ENCODE measurements at regions not wholly inside any gene's neighbourhood (a gene's known extent, or its start where the extent isn't known, plus 50 kb on each side); places are given as distances from the start of the nearest gene placed in this dataset.
"Not testable (repeated sequence)": the region's sequence is repeated elsewhere in the genome, so short reads cannot be mapped to it uniquely, and the experiment has no call there.

DNA sequence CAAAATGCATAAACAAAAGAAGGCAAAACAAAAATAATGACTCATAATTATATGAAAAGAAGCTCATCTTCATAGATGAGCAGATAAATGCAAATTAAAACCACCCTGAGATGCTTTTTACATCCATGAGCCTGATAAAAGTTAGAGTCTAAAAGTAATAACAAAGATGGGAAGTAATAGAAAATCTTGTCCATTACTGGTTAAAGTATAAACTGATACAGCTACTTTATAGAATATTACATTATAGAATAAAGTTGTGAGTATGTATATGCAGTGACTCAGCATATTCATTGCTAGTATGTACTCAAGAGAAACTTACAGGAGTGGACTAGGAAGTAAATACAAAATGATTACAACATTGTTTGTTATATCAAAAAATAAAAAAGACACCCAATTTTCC lies 333.0 kb downstream of the OR4F29 start:
- H3K9ac ChIP-seq (ENCODE audit: low read length); H3K4me2 ChIP-seq (ENCODE audit: low read length); H3K9me3 ChIP-seq (ENCODE audit: low read length); H3K27me3 ChIP-seq (ENCODE audit: low read length); H3K36me3 ChIP-seq (ENCODE audit: low read depth, low read length); H3K4me3 ChIP-seq (ENCODE audit: low read length); BruUV-seq (replicated peaks); H3F3A ChIP-seq (ENCODE audit: low read length, unreplicated experiment); H3K9me2 ChIP-seq (replicated peaks; ENCODE audit: low read length); ATAC-seq; DNase-seq; CTCF ChIA-PET; H3K79me2 ChIP-seq (ENCODE audit: low read length); intact Hi-C loops (cut with micrococcal nuclease); POLR2A ChIA-PET (ENCODE audit: unreplicated experiment); H3K4me1 ChIP-seq (ENCODE audit: insufficient read depth, low read length); H4K20me1 ChIP-seq (ENCODE audit: low read length); H2AFZ ChIP-seq (ENCODE audit: low read length); H3K27ac ChIP-seq (ENCODE audit: low read length): not testable (repeated sequence)

DNA sequence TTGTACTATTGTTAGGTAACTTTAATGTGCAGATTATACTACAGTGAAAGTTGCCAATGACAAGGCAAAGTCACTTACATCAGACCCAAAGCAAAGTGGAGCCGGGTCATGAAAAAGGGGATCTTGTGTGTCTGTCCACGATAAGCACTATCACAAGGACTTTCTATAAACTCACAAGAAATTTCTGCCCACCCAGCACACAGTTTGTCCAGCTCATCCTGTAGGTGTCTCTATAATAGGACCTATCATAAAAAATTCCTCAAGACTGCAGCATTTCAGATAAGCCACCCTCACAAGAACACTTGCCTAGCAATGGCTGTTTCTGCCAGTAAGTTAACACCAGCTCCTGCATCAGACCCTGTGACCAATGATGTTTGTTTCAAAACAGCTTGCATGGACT lies 335.9 kb downstream of the OR4F29 start:
- BruUV-seq (replicated peaks); H3K27me3 ChIP-seq (ENCODE audit: low read length); H3K4me1 ChIP-seq (ENCODE audit: insufficient read depth, low read length); H3F3A ChIP-seq (ENCODE audit: low read length, unreplicated experiment); H3K36me3 ChIP-seq (ENCODE audit: low read depth, low read length); CTCF ChIA-PET; POLR2A ChIA-PET (ENCODE audit: unreplicated experiment); H3K9me2 ChIP-seq (replicated peaks; ENCODE audit: low read length); H4K20me1 ChIP-seq (ENCODE audit: low read length); ATAC-seq; DNase-seq; H3K27ac ChIP-seq (ENCODE audit: low read length); H3K79me2 ChIP-seq (ENCODE audit: low read length); H3K9ac ChIP-seq (ENCODE audit: low read length); H3K4me2 ChIP-seq (ENCODE audit: low read length); intact Hi-C loops (cut with micrococcal nuclease); H3K9me3 ChIP-seq (ENCODE audit: low read length); H2AFZ ChIP-seq (ENCODE audit: low read length); H3K4me3 ChIP-seq (ENCODE audit: low read length): not testable (repeated sequence)

GRCh38 chr1:104776-105175 lies 346.7 kb downstream of the OR4F29 start:
- ATAC-seq; H3K9me2 ChIP-seq (replicated peaks; ENCODE audit: low read length); H3K36me3 ChIP-seq (ENCODE audit: low read depth, low read length); H3K79me2 ChIP-seq (ENCODE audit: low read length); BruUV-seq (replicated peaks); DNase-seq; H3K27ac ChIP-seq (ENCODE audit: low read length); H3K4me2 ChIP-seq (ENCODE audit: low read length); POLR2A ChIA-PET (ENCODE audit: unreplicated experiment); H3F3A ChIP-seq (ENCODE audit: low read length, unreplicated experiment); H3K4me3 ChIP-seq (ENCODE audit: low read length); H3K9ac ChIP-seq (ENCODE audit: low read length); H3K27me3 ChIP-seq (ENCODE audit: low read length); H4K20me1 ChIP-seq (ENCODE audit: low read length); H2AFZ ChIP-seq (ENCODE audit: low read length); H3K4me1 ChIP-seq (ENCODE audit: insufficient read depth, low read length); CTCF ChIA-PET; H3K9me3 ChIP-seq (ENCODE audit: low read length); intact Hi-C loops (cut with micrococcal nuclease): not testable (repeated sequence)

GRCh38 chr1:99481-99880 lies 352.0 kb downstream of the OR4F29 start:
- POLR2A ChIA-PET (ENCODE audit: unreplicated experiment); H3K4me3 ChIP-seq (ENCODE audit: low read length); CTCF ChIA-PET; H3K36me3 ChIP-seq (ENCODE audit: low read depth, low read length); H3K9me3 ChIP-seq (ENCODE audit: low read length); H3K4me2 ChIP-seq (ENCODE audit: low read length); H3K4me1 ChIP-seq (ENCODE audit: insufficient read depth, low read length); H3F3A ChIP-seq (ENCODE audit: low read length, unreplicated experiment); BruUV-seq (replicated peaks); H4K20me1 ChIP-seq (ENCODE audit: low read length); DNase-seq; intact Hi-C loops (cut with micrococcal nuclease); H3K27ac ChIP-seq (ENCODE audit: low read length); H3K9me2 ChIP-seq (replicated peaks; ENCODE audit: low read length); ATAC-seq; H2AFZ ChIP-seq (ENCODE audit: low read length); H3K9ac ChIP-seq (ENCODE audit: low read length); H3K27me3 ChIP-seq (ENCODE audit: low read length); H3K79me2 ChIP-seq (ENCODE audit: low read length): not testable (repeated sequence)

DNA sequence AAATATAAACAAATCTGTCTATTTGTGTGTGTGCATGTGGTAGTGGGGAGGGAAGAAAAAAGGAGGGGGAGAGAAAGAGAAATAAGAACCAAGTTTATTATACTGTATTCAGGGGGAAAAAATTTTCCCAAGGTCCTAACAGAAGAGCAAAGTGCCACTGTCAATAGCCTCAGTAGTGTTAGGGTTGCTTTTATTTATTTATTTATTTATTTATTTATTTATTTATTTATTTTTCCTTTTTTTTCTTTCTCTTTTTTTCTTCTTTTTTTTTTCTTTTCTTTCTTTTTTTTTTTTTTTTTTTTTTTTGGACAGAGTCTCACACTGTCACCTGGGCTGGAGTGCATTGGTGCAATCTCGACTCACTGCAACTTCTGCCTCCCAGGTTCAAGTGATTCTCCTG lies 352.7 kb downstream of the OR4F29 start:
- intact Hi-C loops (cut with micrococcal nuclease); H3K4me2 ChIP-seq (ENCODE audit: low read length); H3K9me3 ChIP-seq (ENCODE audit: low read length); H3K4me1 ChIP-seq (ENCODE audit: insufficient read depth, low read length); H3K27ac ChIP-seq (ENCODE audit: low read length); H3K27me3 ChIP-seq (ENCODE audit: low read length); BruUV-seq (replicated peaks); H3K4me3 ChIP-seq (ENCODE audit: low read length); H3K36me3 ChIP-seq (ENCODE audit: low read depth, low read length); H3K9me2 ChIP-seq (replicated peaks; ENCODE audit: low read length); H3K9ac ChIP-seq (ENCODE audit: low read length); CTCF ChIA-PET; H3K79me2 ChIP-seq (ENCODE audit: low read length); POLR2A ChIA-PET (ENCODE audit: unreplicated experiment); DNase-seq; H3F3A ChIP-seq (ENCODE audit: low read length, unreplicated experiment); ATAC-seq; H4K20me1 ChIP-seq (ENCODE audit: low read length); H2AFZ ChIP-seq (ENCODE audit: low read length): not testable (repeated sequence)

DNA sequence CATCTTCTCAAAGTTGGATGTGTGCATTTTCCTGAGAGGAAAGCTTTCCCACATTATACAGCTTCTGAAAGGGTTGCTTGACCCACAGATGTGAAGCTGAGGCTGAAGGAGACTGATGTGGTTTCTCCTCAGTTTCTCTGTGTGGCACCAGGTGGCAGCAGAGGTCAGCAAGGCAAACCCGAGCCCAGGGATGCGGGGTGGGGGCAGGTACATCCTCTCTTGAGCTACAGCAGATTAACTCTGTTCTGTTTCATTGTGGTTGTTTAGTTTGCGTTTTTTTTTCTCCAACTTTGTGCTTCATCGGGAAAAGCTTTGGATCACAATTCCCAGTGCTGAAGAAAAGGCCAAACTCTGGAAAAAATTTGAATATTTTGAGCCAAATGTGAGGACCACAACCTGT lies 360.2 kb downstream of the OR4F29 start:
- DNase-seq; H3K9me3 ChIP-seq (ENCODE audit: low read length); H3K27me3 ChIP-seq (ENCODE audit: low read length); H3F3A ChIP-seq (ENCODE audit: low read length, unreplicated experiment); H3K27ac ChIP-seq (ENCODE audit: low read length); H3K9me2 ChIP-seq (replicated peaks; ENCODE audit: low read length); H3K4me3 ChIP-seq (ENCODE audit: low read length); H3K4me1 ChIP-seq (ENCODE audit: insufficient read depth, low read length); H3K9ac ChIP-seq (ENCODE audit: low read length); ATAC-seq; POLR2A ChIA-PET (ENCODE audit: unreplicated experiment); BruUV-seq (replicated peaks); intact Hi-C loops (cut with micrococcal nuclease); H3K4me2 ChIP-seq (ENCODE audit: low read length); CTCF ChIA-PET; H2AFZ ChIP-seq (ENCODE audit: low read length); H4K20me1 ChIP-seq (ENCODE audit: low read length); H3K79me2 ChIP-seq (ENCODE audit: low read length); H3K36me3 ChIP-seq (ENCODE audit: low read depth, low read length): not testable (repeated sequence)

GRCh38 chr1:88110-88509 lies 363.4 kb downstream of the OR4F29 start:
- intact Hi-C loops (cut with micrococcal nuclease); POLR2A ChIA-PET (ENCODE audit: unreplicated experiment); CTCF ChIA-PET: not testable (repeated sequence)

More at GRCh38 chr1:88110-88509, 363.4 kb downstream of the OR4F29 start:
- H3K4me3 ChIP-seq (ENCODE audit: low read length); H4K20me1 ChIP-seq (ENCODE audit: low read length); DNase-seq; H3K4me1 ChIP-seq (ENCODE audit: insufficient read depth, low read length); H3K4me2 ChIP-seq (ENCODE audit: low read length); H3K9ac ChIP-seq (ENCODE audit: low read length); H3K36me3 ChIP-seq (ENCODE audit: low read depth, low read length); H3K9me2 ChIP-seq (replicated peaks; ENCODE audit: low read length); ATAC-seq; H3K9me3 ChIP-seq (ENCODE audit: low read length); H3K27me3 ChIP-seq (ENCODE audit: low read length); H2AFZ ChIP-seq (ENCODE audit: low read length); H3K79me2 ChIP-seq (ENCODE audit: low read length); H3F3A ChIP-seq (ENCODE audit: low read length, unreplicated experiment); H3K27ac ChIP-seq (ENCODE audit: low read length); BruUV-seq (replicated peaks): not testable (repeated sequence)

Measured in PC-3 (cell line).